ENCODE measurements at regions not wholly inside any gene's neighbourhood (a gene's known extent, or its start where the extent isn't known, plus 50 kb on each side); places are given as distances from the start of the nearest gene placed in this dataset.
"Not testable (repeated sequence)": the region's sequence is repeated elsewhere in the genome, so short reads cannot be mapped to it uniquely, and the experiment has no call there.

DNA sequence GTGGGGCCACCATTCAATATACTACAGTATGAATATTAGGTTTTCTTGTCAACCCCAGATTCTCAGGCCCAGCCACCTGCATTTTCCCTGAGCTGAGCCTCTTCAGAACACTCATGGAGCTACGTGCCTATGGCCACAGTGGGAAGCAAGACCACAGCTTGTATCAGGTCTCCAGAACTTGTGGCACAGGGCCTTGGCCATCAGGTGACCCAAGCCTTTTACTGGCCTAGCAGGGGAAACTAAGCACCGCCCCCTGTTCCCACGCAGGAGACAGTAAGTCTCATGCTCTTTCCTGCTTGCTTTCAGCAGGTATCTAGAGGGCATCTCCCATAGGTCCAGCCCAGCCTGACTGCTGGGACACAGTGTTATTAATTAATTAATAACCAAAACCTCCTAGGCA is 138.4 kb upstream of the MAMLD1 start:
- in situ Hi-C loops (cut with HindIII; ENCODE audit: low pct_ligation_motif_present, low pct_unique_long_range_greater_than_20kb, low sequenced_read_pairs) = no loop called here
- DNase-seq = no peak

DNA sequence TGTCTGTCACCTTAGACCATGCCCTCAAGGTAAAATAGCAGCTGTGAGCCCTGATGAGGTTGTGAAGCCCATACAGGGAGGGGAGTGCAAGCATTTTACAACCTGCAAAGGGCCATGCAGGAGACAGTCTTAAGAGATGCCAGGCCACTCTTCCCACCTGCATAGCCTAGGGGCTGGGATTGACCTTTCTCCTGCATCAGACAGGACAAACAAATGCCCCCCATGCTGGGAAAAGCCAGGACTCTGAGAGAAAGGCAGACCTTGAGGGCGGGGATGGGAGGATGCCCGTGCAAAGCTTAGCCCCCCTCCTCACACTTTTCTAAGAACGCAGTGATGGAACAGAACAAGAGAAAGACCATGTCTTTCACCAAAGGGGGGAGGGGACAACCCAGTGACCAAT is 137.9 kb upstream of the MAMLD1 start:
- no peak for DNase-seq
- in situ Hi-C loops (cut with HindIII; ENCODE audit: low pct_ligation_motif_present, low pct_unique_long_range_greater_than_20kb, low sequenced_read_pairs) = no loop called here

DNA sequence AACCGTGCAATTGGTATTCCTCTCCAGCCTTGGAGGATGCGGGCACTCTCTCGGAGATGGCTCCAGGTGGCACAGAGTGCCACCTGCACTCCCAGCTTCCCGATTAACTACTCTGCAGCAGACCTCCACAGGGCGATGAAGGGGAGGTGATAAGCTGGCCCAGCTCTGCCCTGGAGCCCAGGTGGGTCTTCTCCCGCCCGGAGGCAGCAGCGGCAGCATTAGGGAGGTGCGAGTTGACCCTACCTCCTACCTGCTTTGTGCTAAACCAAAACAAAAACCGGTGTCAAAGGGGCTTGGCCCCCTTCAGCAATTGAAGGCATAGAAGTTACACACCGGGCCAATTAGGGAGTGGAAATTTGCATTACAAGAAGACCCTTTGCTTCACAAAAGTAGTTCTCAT is 137.4 kb upstream of the MAMLD1 start:
- no peak for DNase-seq
- in situ Hi-C loops (cut with HindIII; ENCODE audit: low pct_ligation_motif_present, low pct_unique_long_range_greater_than_20kb, low sequenced_read_pairs) = no loop called here

DNA sequence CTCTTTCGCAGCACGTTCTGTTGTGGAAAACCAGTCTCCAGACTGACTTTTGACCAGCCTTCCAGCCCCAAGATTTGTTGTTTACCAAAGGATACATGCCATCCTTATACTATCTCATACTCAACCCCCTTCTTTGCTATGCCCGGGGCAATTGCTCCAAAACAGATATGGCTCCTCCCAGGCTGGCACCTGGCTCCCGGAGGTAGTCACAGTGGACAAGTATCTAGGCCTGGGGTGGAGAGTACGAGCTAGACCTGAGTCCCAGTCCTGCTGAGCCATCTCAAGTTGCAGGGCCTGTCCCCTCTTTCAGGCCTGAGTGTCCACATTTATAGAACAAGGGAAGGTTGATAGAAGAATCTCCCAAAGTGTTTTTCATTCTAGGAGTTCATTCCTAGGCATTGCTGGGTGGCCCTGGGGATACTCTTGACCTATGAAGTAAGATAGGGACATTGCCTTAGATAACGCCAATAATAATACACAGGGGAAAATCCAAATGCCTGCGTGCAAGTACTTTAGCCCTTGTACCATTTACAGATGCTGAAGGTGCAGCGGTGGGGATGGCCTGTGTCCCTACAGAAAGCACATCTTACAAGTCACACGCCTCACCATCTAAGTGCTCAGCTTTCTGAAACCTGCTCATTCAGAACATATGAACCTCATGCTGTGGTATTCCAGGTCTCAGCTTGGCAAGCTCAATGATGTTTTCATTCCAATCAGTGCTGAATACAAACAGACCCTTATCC is 136.7 kb upstream of the MAMLD1 start:
- DNase-seq = no peak
- in situ Hi-C loops (cut with HindIII; ENCODE audit: low pct_ligation_motif_present, low pct_unique_long_range_greater_than_20kb, low sequenced_read_pairs) = no loop called here

- DNase-seq = no peak
- in situ Hi-C loops (cut with HindIII; ENCODE audit: low pct_ligation_motif_present, low pct_unique_long_range_greater_than_20kb, low sequenced_read_pairs) = no loop called here
Measured at GRCh38 chrX:150227321-150227860, 135.7 kb upstream of the MAMLD1 start.

- in situ Hi-C loops (cut with HindIII; ENCODE audit: low pct_ligation_motif_present, low pct_unique_long_range_greater_than_20kb, low sequenced_read_pairs) = no loop called here
- no peak for DNase-seq
Measured at GRCh38 chrX:150227873-150228410, 135.2 kb upstream of the MAMLD1 start.

- no peak for DNase-seq
- in situ Hi-C loops (cut with HindIII; ENCODE audit: low pct_ligation_motif_present, low pct_unique_long_range_greater_than_20kb, low sequenced_read_pairs) = no loop called here
Measured at GRCh38 chrX:150228431-150228830, 134.7 kb upstream of the MAMLD1 start.

DNA sequence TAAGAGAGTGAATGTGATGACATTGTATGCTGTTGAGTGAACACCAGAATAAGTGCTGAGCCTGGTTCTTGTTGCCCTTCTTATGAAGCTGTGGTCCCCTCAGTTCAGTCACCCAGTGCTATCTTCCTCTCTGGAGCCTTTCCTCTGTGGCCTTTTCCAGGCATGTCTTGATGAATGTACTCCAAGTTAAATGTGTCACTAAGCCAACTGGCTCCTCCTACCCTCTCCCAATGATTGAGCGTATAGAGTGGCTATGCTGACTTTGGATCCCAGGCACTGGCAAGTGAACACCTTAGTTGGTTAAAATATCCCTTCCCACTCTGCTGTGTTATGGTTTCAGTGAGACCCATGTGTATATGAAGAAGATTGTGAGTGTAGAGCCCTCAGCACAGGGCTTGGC is 134.1 kb upstream of the MAMLD1 start:
- in situ Hi-C loops (cut with HindIII; ENCODE audit: low pct_ligation_motif_present, low pct_unique_long_range_greater_than_20kb, low sequenced_read_pairs) = no loop called here
- no peak for DNase-seq

DNA sequence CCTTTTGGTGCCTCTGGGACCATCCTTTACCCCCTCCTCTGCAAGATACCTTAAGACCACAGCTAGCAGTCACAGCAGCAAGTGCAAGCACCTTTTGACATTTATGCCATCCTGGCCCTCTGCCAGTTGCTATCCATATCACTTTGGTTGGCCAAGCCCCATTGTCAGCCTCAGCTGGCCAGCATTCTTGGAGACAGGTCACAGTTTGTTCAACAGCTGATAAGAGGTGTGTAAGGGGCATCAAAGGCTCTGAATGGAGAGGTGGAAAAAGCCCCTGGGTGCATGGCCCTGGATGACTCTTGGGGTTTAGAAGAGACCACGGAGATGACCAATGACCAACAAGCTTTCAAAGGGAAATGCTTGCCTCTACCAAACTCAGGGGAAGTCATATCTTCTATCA is 133.6 kb upstream of the MAMLD1 start:
- in situ Hi-C loops (cut with HindIII; ENCODE audit: low pct_ligation_motif_present, low pct_unique_long_range_greater_than_20kb, low sequenced_read_pairs) = no loop called here
- no peak for DNase-seq

DNA sequence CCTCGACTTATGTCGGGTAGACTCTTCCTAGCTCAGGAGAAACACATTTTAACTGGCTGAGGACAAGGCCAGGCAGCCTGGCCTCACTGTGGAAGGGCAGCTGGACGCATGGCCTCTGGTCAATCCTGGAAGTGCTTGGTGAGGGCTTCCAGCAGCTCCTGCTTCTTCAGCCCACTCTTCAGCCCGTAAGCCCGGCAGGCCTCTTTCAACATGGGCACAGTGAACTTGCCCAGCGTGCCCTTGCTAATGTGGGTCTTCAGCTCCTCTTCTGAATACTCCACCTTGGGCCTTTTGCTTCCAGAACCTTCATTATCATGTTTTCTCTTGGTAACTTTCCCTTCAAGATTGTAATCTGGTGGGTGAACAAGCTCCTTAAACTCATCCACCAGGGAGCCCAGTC is 132.2 kb upstream of the MAMLD1 start:
- in situ Hi-C loops (cut with HindIII; ENCODE audit: low pct_ligation_motif_present, low pct_unique_long_range_greater_than_20kb, low sequenced_read_pairs); DNase-seq: not testable (repeated sequence)

GRCh38 chrX:150231368-150231767 is 131.7 kb upstream of the MAMLD1 start:
- DNase-seq; in situ Hi-C loops (cut with HindIII; ENCODE audit: low pct_ligation_motif_present, low pct_unique_long_range_greater_than_20kb, low sequenced_read_pairs): not testable (repeated sequence)

DNA sequence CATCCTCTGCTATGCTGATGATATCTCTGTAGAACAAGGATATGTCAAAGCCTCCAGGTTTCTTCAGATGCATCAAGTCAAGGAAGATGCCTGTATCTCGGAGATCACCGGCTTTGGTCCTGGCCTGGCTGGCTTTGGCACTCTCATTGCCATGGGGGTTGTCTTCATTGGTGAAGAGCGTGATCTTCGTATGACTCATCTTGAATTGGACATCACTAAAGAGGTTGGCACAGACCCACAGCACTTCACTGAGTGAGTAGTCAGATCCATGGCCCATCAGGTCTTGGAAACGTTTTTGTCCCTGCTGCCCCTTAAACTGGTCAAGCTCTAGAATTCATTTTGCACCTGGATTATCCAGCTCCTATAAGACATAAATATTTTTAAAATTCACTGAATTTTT is 130.9 kb upstream of the MAMLD1 start:
- in situ Hi-C loops (cut with HindIII; ENCODE audit: low pct_ligation_motif_present, low pct_unique_long_range_greater_than_20kb, low sequenced_read_pairs); DNase-seq: not testable (repeated sequence)

DNA sequence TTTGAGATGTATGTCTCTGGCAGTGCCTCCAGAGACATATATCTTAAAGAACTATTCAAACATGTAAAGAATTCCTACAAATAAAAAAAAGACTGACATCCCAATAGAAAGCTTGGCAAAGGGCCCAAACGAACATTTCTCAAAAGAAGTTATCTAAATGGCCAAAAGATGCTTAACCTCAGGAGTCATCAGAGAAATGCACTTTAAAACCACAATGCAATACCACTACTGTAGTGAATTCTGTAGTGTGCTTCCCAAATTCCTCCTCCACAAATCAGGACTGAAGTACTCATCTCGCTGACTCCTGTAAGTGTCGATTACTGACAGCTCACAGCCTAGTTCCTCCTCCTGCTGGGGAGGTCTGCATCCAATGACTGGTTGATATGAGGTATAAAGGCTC is 129.0 kb upstream of the MAMLD1 start:
- in situ Hi-C loops (cut with HindIII; ENCODE audit: low pct_ligation_motif_present, low pct_unique_long_range_greater_than_20kb, low sequenced_read_pairs) = no loop called here
- DNase-seq = no peak

- no peak for DNase-seq
- in situ Hi-C loops (cut with HindIII; ENCODE audit: low pct_ligation_motif_present, low pct_unique_long_range_greater_than_20kb, low sequenced_read_pairs) = no loop called here
Measured at GRCh38 chrX:150236327-150236726, 126.8 kb upstream of the MAMLD1 start.

DNA sequence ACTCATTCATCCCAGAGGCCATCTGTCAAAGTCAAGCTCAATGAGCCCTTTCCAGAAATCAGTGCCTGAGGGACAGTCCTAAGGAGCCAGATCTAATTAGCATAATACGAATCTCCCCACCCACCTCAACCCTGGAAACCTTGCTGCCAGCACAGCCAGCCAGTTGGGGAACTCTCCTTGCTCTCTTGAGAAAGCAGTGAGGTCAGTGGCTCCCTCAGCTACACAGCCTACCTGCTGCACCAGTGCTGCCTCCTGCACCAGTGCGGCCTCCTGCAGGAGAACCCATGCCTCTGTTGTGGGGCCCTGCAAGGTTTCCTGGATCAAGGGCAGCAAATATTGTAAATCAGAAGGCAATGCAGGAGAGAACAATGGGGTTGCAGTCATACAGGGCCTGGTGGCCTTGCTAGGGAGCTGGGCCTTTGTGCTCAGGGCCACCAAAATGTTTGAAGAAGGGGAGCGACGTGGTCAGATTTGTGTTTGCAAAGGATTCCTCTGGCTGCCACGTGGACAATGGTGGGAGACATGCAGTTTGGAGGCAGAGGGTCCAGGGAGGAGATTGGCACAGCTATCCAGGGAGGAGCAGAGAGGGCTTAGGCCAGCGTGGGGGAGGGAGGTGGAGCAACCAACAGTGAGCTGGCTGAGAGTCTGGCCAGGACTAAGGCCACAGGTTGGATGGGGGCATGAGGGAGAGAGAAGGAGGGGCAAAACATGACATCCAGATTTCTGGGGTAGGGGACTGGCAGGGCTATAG is 124.3 kb upstream of the MAMLD1 start:
- in situ Hi-C loops (cut with HindIII; ENCODE audit: low pct_ligation_motif_present, low pct_unique_long_range_greater_than_20kb, low sequenced_read_pairs) = no loop called here
- DNase-seq = no peak

DNA sequence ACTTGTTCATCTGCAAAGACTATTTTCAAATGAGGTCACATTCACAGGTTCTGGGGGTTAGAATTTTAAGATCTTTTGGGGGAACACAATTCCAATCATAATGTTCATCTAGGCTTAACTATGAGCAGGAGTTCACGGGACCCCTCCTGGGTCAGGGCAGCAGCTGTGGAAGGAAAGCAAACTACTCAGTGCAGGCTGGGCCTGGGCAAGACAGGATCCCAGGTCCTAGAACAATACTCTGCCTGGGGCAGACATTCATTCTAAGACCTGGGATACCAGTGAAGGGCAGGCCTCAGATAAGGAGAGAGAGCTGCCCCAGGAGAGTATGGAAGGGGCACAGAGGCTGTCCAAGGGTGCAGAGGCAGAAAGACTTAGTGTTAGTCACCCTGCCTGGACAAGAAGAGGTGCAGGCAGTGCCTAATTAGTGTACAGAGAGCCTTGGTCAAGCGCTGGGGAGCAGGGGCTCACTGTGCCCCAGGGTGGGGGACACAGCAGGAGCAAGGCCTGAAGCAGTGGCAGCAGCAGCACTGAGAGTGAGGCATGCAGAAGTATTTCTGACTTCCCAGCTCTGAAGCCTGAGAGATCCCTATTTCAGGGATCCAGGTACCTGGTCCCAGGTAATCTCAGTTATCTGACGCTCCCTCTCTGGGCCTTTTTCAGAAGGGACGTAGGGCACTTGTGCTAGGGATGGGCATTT is 123.0 kb upstream of the MAMLD1 start:
- in situ Hi-C loops (cut with HindIII; ENCODE audit: low pct_ligation_motif_present, low pct_unique_long_range_greater_than_20kb, low sequenced_read_pairs) = no loop called here
- no peak for DNase-seq

- no peak for DNase-seq
- in situ Hi-C loops (cut with HindIII; ENCODE audit: low pct_ligation_motif_present, low pct_unique_long_range_greater_than_20kb, low sequenced_read_pairs) = no loop called here
Measured at GRCh38 chrX:150240643-150240970, 122.5 kb upstream of the MAMLD1 start.

DNA sequence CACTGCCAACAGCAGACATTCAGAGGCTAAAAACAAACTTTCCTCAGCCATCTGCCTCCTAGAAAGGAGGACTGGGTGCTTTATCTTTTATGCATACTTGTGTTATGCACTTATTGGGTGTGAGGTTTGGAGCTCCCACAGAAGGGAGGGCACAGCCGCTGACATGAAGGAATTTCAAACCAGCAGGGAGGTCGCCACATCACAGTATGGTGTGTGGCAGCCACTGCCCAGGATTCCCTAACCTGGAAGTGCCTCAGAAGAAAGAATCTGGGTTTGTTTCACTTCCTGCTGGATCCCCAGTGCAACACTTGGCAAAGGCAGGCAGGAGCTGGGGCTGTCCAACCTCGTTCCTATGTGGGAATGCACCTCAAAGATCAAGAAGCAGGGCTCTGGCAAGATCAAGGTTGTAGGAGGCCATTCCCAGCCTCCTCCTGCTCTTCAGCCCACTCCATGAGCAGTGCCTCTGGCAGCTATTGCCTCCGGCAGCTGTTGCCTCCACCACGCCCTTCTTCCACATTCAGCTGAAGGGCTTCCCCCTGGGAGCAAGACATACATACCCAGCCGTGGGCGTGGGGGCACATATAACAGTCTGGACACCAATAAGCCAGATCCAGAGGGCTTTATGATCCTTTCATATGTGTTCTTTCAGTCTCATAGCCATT is 109.0 kb upstream of the MAMLD1 start:
- in situ Hi-C loops (cut with HindIII; ENCODE audit: low pct_ligation_motif_present, low pct_unique_long_range_greater_than_20kb, low sequenced_read_pairs) = no loop called here
- DNase-seq = no peak

DNA sequence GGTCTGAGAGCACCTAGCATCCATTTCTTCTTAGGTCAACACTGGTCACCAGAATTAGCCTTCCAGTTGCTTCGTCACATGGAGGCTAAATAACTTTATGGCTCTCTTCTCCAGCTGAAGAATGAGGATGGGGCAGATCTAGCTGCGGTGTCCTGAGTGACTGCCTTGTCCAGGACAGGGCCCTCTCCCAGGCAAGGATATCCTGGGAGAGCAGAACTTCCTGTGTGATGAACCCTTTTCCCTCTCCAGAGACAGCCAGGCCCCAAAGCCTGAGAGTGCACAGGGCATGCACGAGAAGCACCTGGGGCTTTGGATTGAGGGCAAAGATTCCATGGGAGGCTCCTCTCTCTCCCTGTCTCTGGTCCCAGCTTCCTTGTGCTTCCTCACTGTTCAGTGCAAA is 108.2 kb upstream of the MAMLD1 start:
- in situ Hi-C loops (cut with HindIII; ENCODE audit: low pct_ligation_motif_present, low pct_unique_long_range_greater_than_20kb, low sequenced_read_pairs) = no loop called here
- DNase-seq = no peak
